BLaER1 treated with 17β-estradiol and CSF1 and Interleukin-3, amounts not matched to agents 10 nM and 100 nM (cell line): ENCODE measurements at regions not wholly inside any gene's neighbourhood (a gene's known extent, or its start where the extent isn't known, plus 50 kb on each side); places are given as distances from the start of the nearest gene placed in this dataset.
"Not testable (repeated sequence)": the region's sequence is repeated elsewhere in the genome, so short reads cannot be mapped to it uniquely, and the experiment has no call there.

Experiments used
- H3K27ac ChIP-seq, 11 experiments: shearing (Covaris generic); formaldehyde crosslinking; 2 replicates each; pipeline ENCODE4 v1.8.1; 2022
- H3K27me3 ChIP-seq, 11 experiments: shearing (Covaris generic); formaldehyde crosslinking; 2 replicates each; pipeline ENCODE4 v1.8.1; 2022
- H3K36me3 ChIP-seq, 11 experiments: shearing (Covaris generic); formaldehyde crosslinking; 2 replicates each; pipeline ENCODE4 v1.8.1; 2022
- H3K4me1 ChIP-seq, 10 experiments: shearing (Covaris generic); formaldehyde crosslinking; 2 replicates each; pipeline ENCODE4 v1.8.1; 2022
- H3K4me2 ChIP-seq, 11 experiments: shearing (Covaris generic); formaldehyde crosslinking; 2 replicates each; pipeline ENCODE4 v1.8.1; 2022
- H3K4me3 ChIP-seq, 10 experiments: shearing (Covaris generic); formaldehyde crosslinking; 2 replicates each; pipeline ENCODE4 v1.8.1; 2022
- H3K9ac ChIP-seq, 11 experiments: shearing (Covaris generic); formaldehyde crosslinking; 2 replicates each; pipeline ENCODE4 v1.8.1; 2022
- H3K9me3 ChIP-seq, 11 experiments: shearing (Covaris generic); formaldehyde crosslinking; replicated peaks in 1 of 11; 2 replicates each; pipeline ENCODE4 v1.8.1; 2022
- H4K20me1 ChIP-seq, 11 experiments: shearing (Covaris generic); formaldehyde crosslinking; 2 replicates each; pipeline ENCODE4 v1.8.1; 2022

GRCh38 chr22:12162586-12162985 lies 3365.4 kb upstream of the OR11H1 start:
- H3K36me3 ChIP-seq, H3K4me1 ChIP-seq, H3K9me3 ChIP-seq, H3K4me3 ChIP-seq, H4K20me1 ChIP-seq, H3K27me3 ChIP-seq, H3K9ac ChIP-seq, H3K27ac ChIP-seq, H3K4me2 ChIP-seq: not testable (repeated sequence)

DNA sequence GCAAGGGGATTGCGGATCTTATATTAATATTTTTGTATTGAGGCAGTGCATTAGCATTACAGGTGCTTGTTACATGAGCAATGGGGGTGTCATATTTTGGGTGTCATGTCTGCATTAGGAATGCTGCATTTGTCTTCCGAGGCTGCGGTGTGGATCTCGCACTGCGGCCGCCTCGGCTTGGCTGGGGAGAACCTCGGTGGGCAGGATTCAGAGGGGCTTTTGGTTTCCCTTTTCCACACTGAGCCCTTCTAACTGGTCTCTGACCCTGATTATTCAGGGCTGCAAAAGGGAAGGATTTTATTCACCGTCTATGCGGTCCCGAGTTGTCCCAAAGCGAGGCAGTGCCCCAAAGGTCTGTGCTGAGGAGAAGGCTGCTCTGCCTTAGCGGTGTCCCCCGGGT lies 3361.5 kb upstream of the OR11H1 start:
- not testable (repeated sequence) for H3K4me2 ChIP-seq, H3K27me3 ChIP-seq, H4K20me1 ChIP-seq, H3K9me3 ChIP-seq, H3K27ac ChIP-seq, H3K4me3 ChIP-seq, H3K4me1 ChIP-seq, H3K36me3 ChIP-seq, H3K9ac ChIP-seq

- H3K4me2 ChIP-seq, H3K9ac ChIP-seq, H3K27ac ChIP-seq: not testable (repeated sequence)
These were observed 3359.9 kb upstream of the OR11H1 start for GRCh38 chr22:12168044-12168443.

GRCh38 chr22:12192117-12192516 lies 3335.9 kb upstream of the OR11H1 start:
- H3K9ac ChIP-seq, H3K4me2 ChIP-seq, H3K9me3 ChIP-seq, H4K20me1 ChIP-seq, H3K27me3 ChIP-seq, H3K4me1 ChIP-seq, H3K27ac ChIP-seq, H3K4me3 ChIP-seq, H3K36me3 ChIP-seq: not testable (repeated sequence)

More at GRCh38 chr22:12168044-12168443, 3359.9 kb upstream of the OR11H1 start:
- not testable (repeated sequence) for H3K4me1 ChIP-seq, H3K4me3 ChIP-seq, H3K9me3 ChIP-seq, H3K27me3 ChIP-seq, H4K20me1 ChIP-seq, H3K36me3 ChIP-seq

DNA sequence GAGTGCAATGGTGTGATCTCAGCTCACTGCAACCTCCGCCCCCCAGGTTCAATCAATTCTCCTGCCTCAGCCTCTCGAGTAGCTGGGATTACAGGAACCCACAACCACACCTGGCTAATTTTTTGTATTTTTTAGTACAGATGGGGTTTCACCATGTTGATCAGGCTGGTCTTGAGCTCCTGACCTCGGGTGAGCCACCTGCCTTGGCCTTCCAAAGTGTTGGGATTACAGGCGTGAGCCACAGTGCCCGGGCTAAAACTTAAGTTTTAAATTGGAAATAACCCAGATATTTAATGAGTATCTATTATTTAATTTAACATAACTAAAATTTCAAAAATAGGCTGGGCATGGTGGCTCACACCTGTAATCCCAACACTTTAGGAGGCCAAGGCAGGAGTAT lies 3333.3 kb upstream of the OR11H1 start:
- not testable (repeated sequence) for H3K9me3 ChIP-seq, H3K9ac ChIP-seq, H3K4me3 ChIP-seq, H3K4me1 ChIP-seq, H3K36me3 ChIP-seq, H3K27me3 ChIP-seq, H3K27ac ChIP-seq, H4K20me1 ChIP-seq, H3K4me2 ChIP-seq

- not testable (repeated sequence) for H3K4me1 ChIP-seq, H3K36me3 ChIP-seq, H3K9ac ChIP-seq, H3K9me3 ChIP-seq, H3K27me3 ChIP-seq, H4K20me1 ChIP-seq, H3K4me3 ChIP-seq, H3K27ac ChIP-seq, H3K4me2 ChIP-seq
These were observed 3325.9 kb upstream of the OR11H1 start for GRCh38 chr22:12202067-12202466.

GRCh38 chr22:12206687-12207086 lies 3321.3 kb upstream of the OR11H1 start:
- not testable (repeated sequence) for H3K27me3 ChIP-seq, H3K9ac ChIP-seq

More at GRCh38 chr22:12206687-12207086, 3321.3 kb upstream of the OR11H1 start:
- H3K4me1 ChIP-seq, H3K36me3 ChIP-seq, H3K4me3 ChIP-seq, H3K27ac ChIP-seq, H3K9me3 ChIP-seq, H4K20me1 ChIP-seq: not testable (repeated sequence)
- peak overlapping the region in 1 of 11 experiments; percentile 15; a peak in 1 of 22 replicates for H3K4me2 ChIP-seq
